ENCODE measurements at regions not wholly inside any gene's neighbourhood (a gene's known extent, or its start where the extent isn't known, plus 50 kb on each side); places are given as distances from the start of the nearest gene placed in this dataset.

DNA sequence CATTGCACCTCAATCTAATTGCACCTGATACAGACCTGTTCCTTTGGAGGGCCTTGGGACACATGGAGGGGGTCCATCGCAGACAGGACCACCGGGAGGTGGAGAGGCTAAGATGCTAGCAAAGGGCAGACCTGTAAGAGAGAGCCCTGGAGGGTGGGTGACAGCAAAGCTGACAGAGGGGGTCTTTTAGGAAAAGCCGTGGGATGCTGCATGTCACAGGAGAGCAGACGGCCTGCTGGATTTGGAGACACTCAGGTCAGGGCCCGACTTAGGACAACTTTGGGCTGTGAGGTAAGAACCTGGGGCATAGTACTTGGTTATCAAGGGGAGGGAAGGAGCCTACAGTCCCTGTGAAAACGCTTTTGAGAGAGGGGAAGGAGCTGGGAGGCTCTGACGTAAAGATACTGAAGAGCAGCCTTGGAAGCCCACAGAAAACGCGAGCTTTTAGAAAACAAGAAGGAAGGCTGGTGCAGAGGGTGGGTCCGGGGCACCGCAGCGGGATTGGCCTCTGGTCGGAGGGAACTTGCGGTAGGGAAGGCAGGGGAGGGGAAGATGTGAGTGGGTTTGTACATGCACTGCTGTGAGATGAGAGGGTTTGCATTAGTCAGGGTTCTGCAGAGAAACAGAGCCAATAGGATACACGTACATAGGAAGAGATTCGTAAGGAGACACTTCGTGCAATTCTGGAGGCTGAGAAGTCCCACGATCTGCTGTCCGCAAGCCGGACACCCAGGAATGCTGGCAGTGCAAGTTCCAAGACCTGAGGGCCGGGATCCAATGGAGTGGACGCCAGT, 868.5 kb downstream of the TBC1D22A start:
- no peaks in the 10 kb centered on the region for H3K9me3 ChIP-seq (ENCODE audit: low read length)
- no TSS peak for BruUV-seq (replicated peaks)
- H2AFZ ChIP-seq (ENCODE audit: low read length), result no peak overlapping the region
- intact Hi-C loops (cut with micrococcal nuclease; ENCODE audit: unreplicated experiment), result no loop called here
- no peak overlapping the region for H3K9ac ChIP-seq (ENCODE audit: insufficient read depth, low read depth, low read length)
- no peaks in the 10 kb centered on the region for H3K4me1 ChIP-seq (ENCODE audit: insufficient read depth, low read length)
- no peaks in the 10 kb centered on the region for H3K79me2 ChIP-seq (ENCODE audit: insufficient read depth, low read length)
- peaks cover 5 to 20% of the 10 kb centered on the region in 2 experiments; a peak in 3 of 5 replicates for H3K27me3 ChIP-seq (ENCODE audit: control insufficient read depth in 1 of 2, insufficient read depth in 2 of 2, low read length in 2 of 2)
- TF ChIP-seq ZNF775 (CRISPR knock-in tag; IDR thresholded peaks at IDR 0.05; ENCODE audit: borderline replicate concordance), result no peak
- TF ChIP-seq ZNF136 (CRISPR knock-in tag; IDR thresholded peaks at IDR 0.05; ENCODE audit: low read depth), result no peak
- TF ChIP-seq ELF4 (CRISPR knock-in tag; IDR thresholded peaks at IDR 0.05; ENCODE audit: borderline replicate concordance), result no peak
- TF ChIP-seq, protein P1, sequence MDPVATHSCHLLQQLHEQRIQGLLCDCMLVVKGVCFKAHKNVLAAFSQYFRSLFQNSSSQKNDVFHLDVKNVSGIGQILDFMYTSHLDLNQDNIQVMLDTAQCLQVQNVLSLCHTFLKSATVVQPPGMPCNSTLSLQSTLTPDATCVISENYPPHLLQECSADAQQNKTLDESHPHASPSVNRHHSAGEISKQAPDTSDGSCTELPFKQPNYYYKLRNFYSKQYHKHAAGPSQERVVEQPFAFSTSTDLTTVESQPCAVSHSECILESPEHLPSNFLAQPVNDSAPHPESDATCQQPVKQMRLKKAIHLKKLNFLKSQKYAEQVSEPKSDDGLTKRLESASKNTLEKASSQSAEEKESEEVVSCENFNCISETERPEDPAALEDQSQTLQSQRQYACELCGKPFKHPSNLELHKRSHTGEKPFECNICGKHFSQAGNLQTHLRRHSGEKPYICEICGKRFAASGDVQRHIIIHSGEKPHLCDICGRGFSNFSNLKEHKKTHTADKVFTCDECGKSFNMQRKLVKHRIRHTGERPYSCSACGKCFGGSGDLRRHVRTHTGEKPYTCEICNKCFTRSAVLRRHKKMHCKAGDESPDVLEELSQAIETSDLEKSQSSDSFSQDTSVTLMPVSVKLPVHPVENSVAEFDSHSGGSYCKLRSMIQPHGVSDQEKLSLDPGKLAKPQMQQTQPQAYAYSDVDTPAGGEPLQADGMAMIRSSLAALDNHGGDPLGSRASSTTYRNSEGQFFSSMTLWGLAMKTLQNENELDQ (CRISPR knock-in tag; IDR thresholded peaks at IDR 0.05; ENCODE audit: borderline replicate concordance), result no peak
- no peak for TF ChIP-seq ZNF235 (CRISPR knock-in tag; IDR thresholded peaks at IDR 0.05; ENCODE audit: borderline replicate concordance)
- TF ChIP-seq TGIF2 (CRISPR knock-in tag; IDR thresholded peaks at IDR 0.05), result no peak
- no peak for TF ChIP-seq REPIN1 (CRISPR knock-in tag; IDR thresholded peaks at IDR 0.05; ENCODE audit: borderline replicate concordance, low read depth)
- TF ChIP-seq HMG20B (CRISPR knock-in tag; conservative IDR thresholded peaks at IDR 0.05), result no peak
- TF ChIP-seq ZNF747 (CRISPR knock-in tag; IDR thresholded peaks at IDR 0.05; ENCODE audit: borderline replicate concordance), result no peak
- no peak for TF ChIP-seq KDM1A (CRISPR knock-in tag; IDR thresholded peaks at IDR 0.05)
- TF ChIP-seq, protein P2, sequence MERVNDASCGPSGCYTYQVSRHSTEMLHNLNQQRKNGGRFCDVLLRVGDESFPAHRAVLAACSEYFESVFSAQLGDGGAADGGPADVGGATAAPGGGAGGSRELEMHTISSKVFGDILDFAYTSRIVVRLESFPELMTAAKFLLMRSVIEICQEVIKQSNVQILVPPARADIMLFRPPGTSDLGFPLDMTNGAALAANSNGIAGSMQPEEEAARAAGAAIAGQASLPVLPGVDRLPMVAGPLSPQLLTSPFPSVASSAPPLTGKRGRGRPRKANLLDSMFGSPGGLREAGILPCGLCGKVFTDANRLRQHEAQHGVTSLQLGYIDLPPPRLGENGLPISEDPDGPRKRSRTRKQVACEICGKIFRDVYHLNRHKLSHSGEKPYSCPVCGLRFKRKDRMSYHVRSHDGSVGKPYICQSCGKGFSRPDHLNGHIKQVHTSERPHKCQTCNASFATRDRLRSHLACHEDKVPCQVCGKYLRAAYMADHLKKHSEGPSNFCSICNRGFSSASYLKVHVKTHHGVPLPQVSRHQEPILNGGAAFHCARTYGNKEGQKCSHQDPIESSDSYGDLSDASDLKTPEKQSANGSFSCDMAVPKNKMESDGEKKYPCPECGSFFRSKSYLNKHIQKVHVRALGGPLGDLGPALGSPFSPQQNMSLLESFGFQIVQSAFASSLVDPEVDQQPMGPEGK (CRISPR knock-in tag; IDR thresholded peaks at IDR 0.05), result no peak
- TF ChIP-seq, protein P3, sequence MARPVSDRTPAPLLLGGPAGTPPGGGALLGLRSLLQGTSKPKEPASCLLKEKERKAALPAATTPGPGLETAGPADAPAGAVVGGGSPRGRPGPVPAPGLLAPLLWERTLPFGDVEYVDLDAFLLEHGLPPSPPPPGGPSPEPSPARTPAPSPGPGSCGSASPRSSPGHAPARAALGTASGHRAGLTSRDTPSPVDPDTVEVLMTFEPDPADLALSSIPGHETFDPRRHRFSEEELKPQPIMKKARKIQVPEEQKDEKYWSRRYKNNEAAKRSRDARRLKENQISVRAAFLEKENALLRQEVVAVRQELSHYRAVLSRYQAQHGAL (CRISPR knock-in tag; IDR thresholded peaks at IDR 0.05; ENCODE audit: not compliant biosample characterization), result no peak
- no peak for TF ChIP-seq ZNF530 (CRISPR knock-in tag; IDR thresholded peaks at IDR 0.05; ENCODE audit: low read depth)
- TF ChIP-seq, protein P4, sequence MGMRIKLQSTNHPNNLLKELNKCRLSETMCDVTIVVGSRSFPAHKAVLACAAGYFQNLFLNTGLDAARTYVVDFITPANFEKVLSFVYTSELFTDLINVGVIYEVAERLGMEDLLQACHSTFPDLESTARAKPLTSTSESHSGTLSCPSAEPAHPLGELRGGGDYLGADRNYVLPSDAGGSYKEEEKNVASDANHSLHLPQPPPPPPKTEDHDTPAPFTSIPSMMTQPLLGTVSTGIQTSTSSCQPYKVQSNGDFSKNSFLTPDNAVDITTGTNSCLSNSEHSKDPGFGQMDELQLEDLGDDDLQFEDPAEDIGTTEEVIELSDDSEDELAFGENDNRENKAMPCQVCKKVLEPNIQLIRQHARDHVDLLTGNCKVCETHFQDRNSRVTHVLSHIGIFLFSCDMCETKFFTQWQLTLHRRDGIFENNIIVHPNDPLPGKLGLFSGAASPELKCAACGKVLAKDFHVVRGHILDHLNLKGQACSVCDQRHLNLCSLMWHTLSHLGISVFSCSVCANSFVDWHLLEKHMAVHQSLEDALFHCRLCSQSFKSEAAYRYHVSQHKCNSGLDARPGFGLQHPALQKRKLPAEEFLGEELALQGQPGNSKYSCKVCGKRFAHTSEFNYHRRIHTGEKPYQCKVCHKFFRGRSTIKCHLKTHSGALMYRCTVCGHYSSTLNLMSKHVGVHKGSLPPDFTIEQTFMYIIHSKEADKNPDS (CRISPR knock-in tag; IDR thresholded peaks at IDR 0.05), result no peak
- TF ChIP-seq ZNF10 (CRISPR knock-in tag; IDR thresholded peaks at IDR 0.05; ENCODE audit: borderline replicate concordance, low read depth), result no peak
- no peak for TF ChIP-seq MED8 (CRISPR knock-in tag; IDR thresholded peaks at IDR 0.05; ENCODE audit: insufficient replicate concordance)
- no peak overlapping the region for H3K4me2 ChIP-seq (ENCODE audit: low read depth, low read length)
- no peak overlapping the region for H3K4me3 ChIP-seq (replicated peaks in 1 of 3; ENCODE audit: insufficient read depth in 1 of 3, low read depth in 2 of 3, low read length in 3 of 3)
- ATAC-seq (no peak), DNase-seq (ENCODE audit: low spot score) (no peak), FAIRE-seq (no peak)
- no peaks in the 10 kb centered on the region for H4K20me1 ChIP-seq (ENCODE audit: insufficient read depth, low read length)
- ChIA-PET POLR2A (no interaction called here), CTCF (ENCODE audit: low intra/inter-chr PET ratio, low total read pairs) (no interaction called here)
- H3K27ac ChIP-seq (ENCODE audit: extremely low read length, insufficient read depth, low read length), result no peak overlapping the region
- 32% methylated on average over 22 of the region's 22 CpGs for WGBS (ENCODE audit: low lambda C conversion rate)
- in situ Hi-C loops (cut with HindIII; ENCODE audit: extremely low pct_ligation_motif_present, low pct_unique_long_range_greater_than_20kb), result no loop called here
- no peaks in the 10 kb centered on the region for H3K36me3 ChIP-seq (replicated peaks in 1 of 2; ENCODE audit: control insufficient read depth in 1 of 2, insufficient read depth in 2 of 2, low read length in 2 of 2)

Data from HepG2 (cell line).